ENCODE measurements at regions not wholly inside any gene's neighbourhood (a gene's known extent, or its start where the extent isn't known, plus 50 kb on each side); places are given as distances from the start of the nearest gene placed in this dataset.

- no peak for TF ChIP-seq CTCF (conservative IDR thresholded peaks at IDR 0.05; ENCODE audit: low read depth, low read length)
- no peak overlapping the region for H3K4me3 ChIP-seq (ENCODE audit: low read depth, low read length)
- peak; percentile 89 for DNase-seq (ENCODE audit: low read depth)
Measured at GRCh38 chr7:94216944-94217461, 177.7 kb upstream of the COL1A2 start.

GRCh38 chr7:94217766-94218165, 176.9 kb upstream of the COL1A2 start:
- DNase-seq (ENCODE audit: low read depth): no peak
- H3K4me3 ChIP-seq (ENCODE audit: low read depth, low read length): no peak overlapping the region
- TF ChIP-seq CTCF (conservative IDR thresholded peaks at IDR 0.05; ENCODE audit: low read depth, low read length): no peak

GRCh38 chr7:94222516-94222915, 172.2 kb upstream of the COL1A2 start:
- no peak overlapping the region for H3K4me3 ChIP-seq (ENCODE audit: low read depth, low read length)
- no peak for TF ChIP-seq CTCF (conservative IDR thresholded peaks at IDR 0.05; ENCODE audit: low read depth, low read length)

GRCh38 chr7:94223375-94224084, 171.2 kb upstream of the COL1A2 start:
- no peak overlapping the region for H3K4me3 ChIP-seq (ENCODE audit: low read depth, low read length)
- peak; percentile 85 for DNase-seq (ENCODE audit: low read depth)
- peak; percentile 85 for TF ChIP-seq CTCF (conservative IDR thresholded peaks at IDR 0.05; ENCODE audit: low read depth, low read length)

More at GRCh38 chr7:94222516-94222915, 172.2 kb upstream of the COL1A2 start:
- peak; percentile 56 for DNase-seq (ENCODE audit: low read depth)

GRCh38 chr7:94228223-94228622, 166.5 kb upstream of the COL1A2 start:
- no peak overlapping the region for H3K4me3 ChIP-seq (ENCODE audit: low read depth, low read length)
- DNase-seq (ENCODE audit: low read depth): peak; percentile 58
- peak; percentile 11 for TF ChIP-seq CTCF (conservative IDR thresholded peaks at IDR 0.05; ENCODE audit: low read depth, low read length)

- DNase-seq (ENCODE audit: low read depth): peak; percentile 76
- TF ChIP-seq CTCF (conservative IDR thresholded peaks at IDR 0.05; ENCODE audit: low read depth, low read length): no peak
- no peak overlapping the region for H3K4me3 ChIP-seq (ENCODE audit: low read depth, low read length)
Measured at GRCh38 chr7:94228678-94229077, 166.0 kb upstream of the COL1A2 start.

GRCh38 chr7:94231305-94231704, 163.4 kb upstream of the COL1A2 start:
- TF ChIP-seq CTCF (conservative IDR thresholded peaks at IDR 0.05; ENCODE audit: low read depth, low read length): no peak
- H3K4me3 ChIP-seq (ENCODE audit: low read depth, low read length): no peak overlapping the region
- DNase-seq (ENCODE audit: low read depth): no peak
